HG03354 (cell line): ENCODE measurements at regions not wholly inside any gene's neighbourhood (a gene's known extent, or its start where the extent isn't known, plus 50 kb on each side); places are given as distances from the start of the nearest gene placed in this dataset.
"Not testable (repeated sequence)": the region's sequence is repeated elsewhere in the genome, so short reads cannot be mapped to it uniquely, and the experiment has no call there.

ENCODE experiments used
- ATAC-seq: cut with Tn5 transposase; IDR thresholded peaks from one replicate; pipeline ENCODE4 v1.9.1; 2021; ENCODE audit warnings: mild to moderate bottlenecking; ENCODE audit not compliant: unreplicated experiment, poor library complexity, severe bottlenecking

DNA sequence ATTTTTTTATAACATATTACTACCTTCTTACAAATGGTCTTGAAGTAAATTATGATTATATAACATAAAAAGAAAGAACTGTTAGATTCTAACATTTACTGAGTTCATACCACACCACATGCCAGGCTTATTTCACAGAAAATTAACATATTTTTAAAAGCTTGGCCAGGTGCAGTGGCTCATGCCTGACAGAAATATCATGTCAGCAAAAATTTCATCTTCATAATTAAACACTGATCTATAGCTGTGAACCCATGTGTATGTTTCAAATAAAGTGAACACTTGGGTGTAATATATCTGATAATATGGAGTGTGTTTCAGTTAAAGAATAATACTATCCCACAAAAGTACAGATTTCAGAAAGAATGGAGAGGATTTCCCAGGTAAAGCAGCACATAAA is 296.5 kb downstream of the SI start:
- no peak for ATAC-seq

DNA sequence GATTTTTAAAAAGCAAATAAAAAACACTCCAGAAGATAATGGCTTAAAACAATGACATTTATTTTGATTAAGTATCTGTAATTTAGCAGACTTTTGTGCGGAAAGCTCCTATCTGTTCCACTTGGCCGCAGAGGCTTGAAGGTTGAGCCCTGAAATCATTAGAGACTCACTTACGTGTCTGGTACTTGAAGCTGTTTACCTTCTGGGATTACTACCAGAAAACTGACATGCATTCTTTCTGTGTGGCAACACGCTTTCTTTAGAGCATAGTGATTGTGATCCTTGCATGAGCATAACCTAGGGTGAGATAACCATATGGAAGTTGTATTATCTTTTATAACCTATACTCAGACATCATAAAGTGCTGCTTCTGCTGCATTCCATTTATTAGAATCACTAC is 298.5 kb downstream of the SI start:
- ATAC-seq: no peak

DNA sequence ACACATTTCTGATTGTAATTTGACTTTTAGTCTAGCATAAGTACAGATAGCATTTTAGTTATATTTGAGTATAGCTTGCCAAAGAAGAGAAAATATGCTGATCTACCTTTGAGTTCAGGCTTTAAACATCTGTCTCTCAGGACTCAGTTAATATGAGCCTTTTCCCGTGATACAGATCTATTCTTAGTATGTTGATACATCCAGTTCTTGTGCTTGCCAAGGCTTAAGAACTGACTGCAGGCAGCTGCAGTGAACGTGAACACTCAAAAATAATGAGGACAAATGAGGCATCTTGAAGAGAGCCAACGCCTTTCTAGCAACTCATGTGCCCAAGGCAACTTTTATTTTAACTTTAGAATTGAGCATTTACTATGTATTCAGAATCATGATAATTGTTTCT is 325.5 kb downstream of the SI start:
- no peak for ATAC-seq

DNA sequence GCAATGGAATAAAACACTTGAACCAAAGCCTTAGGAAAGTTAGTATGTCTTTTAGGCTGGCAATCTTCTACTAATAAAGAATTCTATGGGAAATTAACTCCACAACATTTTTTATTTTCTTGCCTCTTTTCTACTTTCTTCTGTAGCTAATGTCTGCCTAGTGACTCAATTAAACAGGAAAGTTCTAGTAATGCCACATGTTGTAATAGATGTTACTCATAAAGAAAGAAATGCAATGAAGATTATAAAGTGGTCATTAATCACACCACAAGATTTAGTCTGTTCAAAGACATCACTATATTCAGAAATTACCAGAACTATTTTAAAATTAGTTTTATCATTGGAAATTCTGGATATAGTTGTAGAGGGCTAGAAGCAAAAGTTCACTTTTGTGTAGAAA is 329.7 kb downstream of the SI start:
- ATAC-seq: no peak

DNA sequence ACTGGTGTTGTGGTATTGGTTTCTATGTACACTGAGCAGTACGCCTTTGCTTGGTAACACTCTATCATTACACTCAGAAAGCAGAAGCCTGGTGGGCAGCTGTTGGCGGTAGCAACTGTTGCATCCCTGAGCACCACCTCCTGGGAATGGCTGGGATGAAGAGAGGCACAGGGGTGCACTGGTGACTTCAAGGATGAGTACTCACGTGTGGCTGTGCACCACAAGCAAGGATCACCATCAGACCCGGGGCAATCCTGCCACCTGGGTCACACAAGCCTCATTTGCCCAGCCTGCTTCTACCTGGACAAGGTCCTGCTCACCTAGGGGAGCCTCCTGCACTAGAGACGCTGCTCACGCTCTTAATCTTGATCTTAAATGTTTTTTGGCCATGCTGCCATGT is 336.4 kb downstream of the SI start:
- ATAC-seq: no peak

DNA sequence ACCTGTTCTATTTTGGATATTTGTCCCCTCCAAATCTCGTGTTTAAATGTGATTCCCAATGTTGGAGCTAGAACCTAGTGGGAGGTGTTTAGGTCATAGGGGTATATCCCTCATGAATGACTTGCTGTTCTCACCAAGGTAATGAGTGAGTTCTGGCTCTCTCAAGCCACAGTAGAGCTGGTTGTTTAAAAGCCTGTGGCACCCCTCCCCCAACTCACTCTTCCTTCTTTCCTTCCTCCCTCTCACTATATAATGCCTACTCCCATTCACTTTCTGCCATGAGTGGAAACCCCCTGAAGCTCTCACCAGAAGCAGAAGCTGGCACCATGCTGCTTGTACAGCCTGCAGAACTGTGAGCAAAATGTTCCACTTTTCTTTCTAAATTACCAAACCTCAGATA is 341.1 kb downstream of the SI start:
- no peak for ATAC-seq

DNA sequence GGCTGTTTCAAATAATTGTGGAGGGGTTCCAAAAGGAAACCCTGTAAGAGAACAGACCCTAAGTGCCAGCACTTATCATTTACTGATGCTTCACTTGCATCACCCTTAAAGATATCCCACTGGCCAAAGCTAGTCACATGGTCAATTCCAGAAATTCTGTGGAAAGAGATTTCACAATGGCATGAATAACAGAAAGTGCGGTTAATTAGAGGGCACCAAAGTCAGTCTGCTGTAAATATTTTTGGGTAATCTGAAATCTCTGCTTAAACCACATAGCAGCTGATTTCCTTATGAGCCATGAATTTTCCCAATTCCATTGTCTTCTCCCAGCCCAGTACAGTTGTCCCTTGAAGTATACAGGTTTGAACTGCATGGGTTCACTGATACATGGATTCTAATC is 346.1 kb downstream of the SI start:
- ATAC-seq: no peak

DNA sequence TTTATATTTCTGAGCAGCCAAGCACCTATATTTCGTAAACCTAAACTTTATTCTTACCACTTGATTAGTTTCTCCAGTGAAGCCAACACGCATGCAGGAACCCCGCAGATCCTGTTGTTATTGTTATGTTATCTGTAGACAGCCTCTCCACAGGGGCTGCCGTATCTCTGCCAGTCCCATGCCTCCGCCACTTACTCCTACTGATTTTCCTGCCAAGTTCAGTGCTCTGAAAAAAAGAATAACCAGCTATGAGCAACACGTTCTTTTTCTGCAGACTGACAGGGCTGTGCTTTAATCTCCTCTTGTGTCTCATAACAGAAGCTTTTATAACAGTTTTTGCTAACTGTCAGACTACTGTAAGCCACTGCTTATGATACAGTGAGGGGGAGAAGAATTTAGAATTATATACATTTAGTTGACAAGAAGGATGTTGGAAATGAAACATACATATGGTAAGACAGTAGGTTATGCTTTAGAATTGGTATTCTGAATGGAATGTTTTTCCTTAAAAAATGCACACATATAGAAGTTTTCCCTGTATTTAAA is 347.4 kb downstream of the SI start:
- ATAC-seq: no peak

DNA sequence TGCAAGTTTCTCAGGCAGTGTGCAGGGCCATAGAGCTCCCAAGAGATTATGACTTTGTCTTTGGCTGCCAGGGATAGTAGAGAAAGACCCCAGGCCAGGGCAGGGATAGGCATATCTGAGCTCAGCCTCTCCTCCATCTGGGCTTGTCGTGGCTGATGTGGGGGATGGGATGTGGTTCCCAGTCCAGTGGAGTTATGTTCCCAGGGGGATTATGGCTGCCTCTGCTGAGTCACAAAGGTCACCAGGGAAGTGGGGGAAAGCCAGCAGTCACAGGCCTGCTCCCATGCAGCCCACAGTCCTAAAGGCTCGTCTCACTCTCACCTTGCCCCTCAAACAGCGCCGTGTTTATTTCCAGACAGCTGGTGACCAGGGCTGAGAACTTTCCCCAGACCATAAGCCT is 354.9 kb downstream of the SI start:
- no peak for ATAC-seq

DNA sequence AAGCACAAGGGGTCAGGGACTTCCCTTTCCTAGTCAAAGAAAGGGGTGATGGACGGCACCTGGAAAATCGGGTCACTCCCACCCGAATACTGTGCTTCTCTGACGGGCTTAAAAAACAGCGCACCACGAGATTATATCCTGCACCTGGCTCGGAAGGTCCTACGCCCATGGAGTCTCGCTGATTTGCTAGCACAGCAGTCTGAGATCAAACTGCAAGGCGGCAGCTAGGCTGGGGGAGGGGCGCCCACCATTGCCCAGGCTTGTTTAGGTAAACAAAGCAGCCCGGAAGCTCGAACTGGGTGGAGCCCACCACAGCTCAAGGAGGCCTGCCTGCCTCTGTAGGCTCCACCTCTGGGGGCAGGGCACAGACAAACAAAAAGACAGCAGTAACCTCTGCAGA is 375.5 kb downstream of the SI start:
- ATAC-seq: not testable (repeated sequence)

DNA sequence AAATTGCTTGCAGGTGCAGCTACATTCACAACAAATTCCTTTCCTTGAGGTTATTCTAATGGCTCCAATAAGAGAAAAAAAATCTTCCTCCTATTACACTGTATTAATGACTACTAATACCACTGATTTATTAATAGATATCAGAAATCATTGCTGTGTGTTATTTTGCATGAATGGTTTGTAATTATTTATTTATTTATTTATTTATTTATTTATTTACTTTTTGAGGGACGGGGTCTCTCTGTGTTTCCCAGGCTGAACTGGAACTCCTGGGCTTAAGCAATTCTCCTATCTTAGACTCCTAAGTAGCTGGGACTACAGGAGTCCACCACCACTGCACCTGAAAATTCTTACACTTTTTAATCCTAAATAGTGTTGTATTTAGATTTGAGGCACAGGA is 390.4 kb downstream of the SI start:
- no peak for ATAC-seq

DNA sequence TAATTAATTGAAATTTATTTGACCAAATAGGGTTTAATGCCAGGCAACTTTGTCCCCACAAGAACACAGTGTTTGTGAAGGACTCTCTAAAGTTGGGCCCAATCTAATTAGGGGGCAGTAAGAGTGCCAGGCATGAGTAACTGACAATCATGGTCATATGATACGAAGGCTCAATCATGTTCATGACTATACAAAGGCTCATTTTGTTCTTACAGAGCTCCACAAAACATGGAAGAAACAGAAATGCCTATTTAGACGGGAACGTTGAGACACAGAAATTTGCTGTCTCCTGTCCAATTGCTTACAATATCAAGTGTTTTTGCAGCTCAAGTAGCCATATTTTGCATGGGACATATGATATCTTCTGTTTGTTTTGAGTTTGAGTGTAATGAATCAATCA is 391.1 kb downstream of the SI start:
- ATAC-seq: no peak

DNA sequence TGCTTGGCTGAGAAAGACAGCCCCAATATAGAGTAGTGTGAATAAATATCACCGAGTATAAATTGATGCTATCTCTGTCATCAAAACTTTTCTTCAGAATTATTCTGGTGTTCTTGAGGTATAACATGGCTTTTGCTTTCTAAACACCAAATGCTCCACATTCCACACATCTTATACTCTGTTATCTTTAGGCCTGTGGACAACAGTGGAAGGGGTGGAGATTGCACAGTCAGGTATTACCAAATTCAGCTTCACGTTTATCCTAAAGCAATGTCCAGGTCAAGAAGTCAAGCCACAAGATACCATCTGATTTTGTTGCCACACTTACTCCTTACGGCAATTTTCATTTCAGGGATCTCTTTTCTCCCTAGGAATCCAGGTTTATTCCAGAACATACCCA is 394.8 kb downstream of the SI start:
- no peak for ATAC-seq

DNA sequence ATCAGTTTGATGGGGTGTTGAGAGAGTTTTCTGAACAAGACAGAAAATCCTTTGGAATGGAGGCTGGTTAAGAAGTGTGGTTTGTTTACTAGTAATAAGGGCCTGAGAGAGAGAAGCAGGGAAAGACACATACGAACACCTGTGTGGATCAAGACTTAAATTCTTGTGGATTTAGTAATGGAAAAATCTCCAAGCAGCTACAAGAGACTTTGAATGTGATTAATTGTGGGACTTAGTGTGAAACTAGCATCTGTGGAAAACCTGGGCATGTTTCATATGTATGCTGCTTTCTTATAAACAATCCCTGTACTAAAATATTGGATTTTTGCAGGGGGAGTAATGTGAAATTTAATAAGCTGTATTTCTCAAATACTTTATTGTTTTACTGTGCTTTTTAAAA is 399.1 kb downstream of the SI start:
- no peak for ATAC-seq

DNA sequence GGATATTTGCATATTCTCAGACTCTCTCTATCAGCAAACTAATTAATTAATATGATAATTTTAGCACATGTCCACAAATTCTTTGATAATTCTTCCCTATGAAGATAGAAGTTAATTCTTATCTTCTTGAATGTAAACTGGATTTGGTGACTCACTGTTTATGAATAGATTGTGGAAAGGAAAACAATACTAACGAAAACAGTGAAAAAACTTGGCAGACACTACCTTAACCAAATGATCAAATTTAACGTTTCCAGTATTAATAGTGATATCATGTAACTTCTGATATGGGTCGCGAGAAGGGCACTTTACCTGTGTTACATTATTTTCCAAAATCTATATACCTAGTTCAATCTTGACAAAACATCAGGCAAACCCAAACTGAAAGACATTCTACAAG is 401.0 kb downstream of the SI start:
- ATAC-seq: no peak

DNA sequence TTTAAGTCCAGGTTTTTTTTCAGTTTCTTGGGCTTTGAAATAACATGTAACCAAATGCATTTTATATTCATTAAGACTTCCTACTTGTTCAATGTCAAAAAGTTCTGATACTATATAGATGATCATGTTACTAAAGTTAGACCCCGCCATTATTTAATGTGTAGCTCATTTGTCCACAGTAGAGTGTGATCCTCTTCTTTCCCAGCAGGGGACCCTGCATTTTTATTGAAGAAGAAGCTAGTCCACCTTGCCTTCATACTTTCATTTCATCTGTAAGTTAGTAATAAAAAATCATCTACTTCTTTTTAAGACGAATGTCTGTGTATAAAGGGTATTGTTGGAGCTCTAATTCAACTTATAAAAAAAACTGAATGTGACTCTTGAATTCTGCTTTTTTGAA is 404.6 kb downstream of the SI start:
- ATAC-seq: no peak

DNA sequence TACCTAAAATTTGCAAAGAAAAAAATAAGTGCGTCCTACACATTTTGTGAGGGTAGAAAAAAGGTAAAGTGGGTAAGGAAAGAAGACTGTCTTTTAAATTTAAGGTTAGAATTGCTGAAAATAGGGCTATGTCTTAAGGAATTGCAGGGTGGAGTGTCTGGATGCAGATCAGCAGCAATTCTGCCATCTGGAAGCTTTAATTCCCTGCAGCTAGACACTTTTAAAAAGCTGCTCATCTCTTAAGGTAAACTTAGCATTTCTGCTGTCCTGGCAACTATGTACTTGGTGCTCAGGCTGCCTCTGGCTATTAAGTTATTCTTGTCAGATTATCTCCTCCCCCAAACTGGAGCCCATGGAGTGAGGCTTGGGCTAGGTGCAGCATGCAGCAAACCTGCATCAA is 420.2 kb downstream of the SI start:
- ATAC-seq: no peak

DNA sequence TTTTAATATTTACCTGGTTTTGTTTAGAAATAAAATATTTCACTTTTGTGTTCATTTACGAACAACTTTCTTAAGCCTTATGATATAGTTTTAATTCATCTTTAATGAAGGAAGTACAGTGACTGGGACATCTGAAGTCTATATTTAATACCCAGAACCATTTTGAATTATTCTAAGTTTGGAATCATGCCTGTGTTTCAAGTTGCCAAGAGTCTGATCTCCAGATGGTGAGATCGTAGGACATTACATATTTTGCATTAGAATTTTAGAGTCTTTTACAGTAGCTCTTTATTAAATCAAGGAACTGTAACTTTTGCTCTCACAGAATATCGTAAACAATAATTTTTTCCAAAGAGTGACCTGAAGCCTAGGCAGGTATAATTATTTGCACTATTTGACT is 420.7 kb downstream of the SI start:
- no peak for ATAC-seq

DNA sequence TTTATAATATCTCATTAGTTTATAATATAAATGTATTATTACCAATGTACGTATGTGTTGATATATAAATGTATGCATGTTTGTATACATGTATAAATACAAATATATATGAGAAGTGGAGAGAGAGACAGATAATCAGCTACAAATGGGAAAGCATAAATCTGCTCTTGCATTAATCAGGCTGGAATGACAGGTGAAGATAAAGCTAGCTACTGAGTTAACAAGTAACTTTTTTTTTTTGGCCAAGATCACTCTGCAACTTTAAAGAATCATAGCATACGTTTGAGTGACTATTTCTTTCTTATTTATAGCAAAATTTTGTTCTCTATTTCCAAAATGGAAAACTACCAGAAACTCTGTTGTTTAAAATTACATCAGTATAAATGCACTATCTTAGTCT is 422.8 kb downstream of the SI start:
- ATAC-seq: no peak

DNA sequence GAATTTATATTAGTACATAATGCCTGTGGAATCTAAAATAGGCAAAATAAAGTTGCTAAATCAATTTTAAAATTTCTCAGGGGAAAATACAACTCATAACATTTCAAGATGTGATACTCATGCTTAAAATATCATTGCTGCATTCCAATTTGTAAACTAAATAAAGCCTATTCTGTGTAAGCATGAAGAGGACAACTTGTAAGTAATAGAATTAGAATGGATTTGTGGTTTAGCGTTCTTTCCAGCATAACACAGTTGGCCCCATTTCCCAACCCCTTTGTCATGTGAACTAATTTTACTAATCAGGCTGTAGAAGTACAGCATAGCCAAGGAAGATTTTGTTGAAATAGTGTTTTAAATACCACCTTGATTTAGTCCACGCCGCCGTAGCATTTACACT is 437.2 kb downstream of the SI start:
- ATAC-seq: no peak

DNA sequence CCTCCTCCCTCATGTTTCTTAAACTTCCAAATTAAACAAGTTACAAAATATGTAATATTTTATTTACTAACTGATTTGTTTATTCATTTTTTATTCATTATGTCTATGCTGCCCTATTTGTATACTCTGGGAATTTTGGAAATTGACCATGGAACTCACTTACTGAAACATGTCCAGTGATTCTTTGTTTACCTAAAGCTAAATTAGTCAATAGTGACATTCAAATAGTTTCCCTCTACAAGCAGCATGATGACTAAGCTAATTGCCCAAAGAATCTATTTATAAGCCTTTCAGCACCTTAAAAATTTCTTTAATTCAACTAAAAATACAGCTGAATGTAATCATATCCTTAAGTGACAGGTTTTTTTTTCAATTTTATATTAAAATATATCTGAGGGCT is 437.7 kb downstream of the SI start:
- ATAC-seq: no peak

DNA sequence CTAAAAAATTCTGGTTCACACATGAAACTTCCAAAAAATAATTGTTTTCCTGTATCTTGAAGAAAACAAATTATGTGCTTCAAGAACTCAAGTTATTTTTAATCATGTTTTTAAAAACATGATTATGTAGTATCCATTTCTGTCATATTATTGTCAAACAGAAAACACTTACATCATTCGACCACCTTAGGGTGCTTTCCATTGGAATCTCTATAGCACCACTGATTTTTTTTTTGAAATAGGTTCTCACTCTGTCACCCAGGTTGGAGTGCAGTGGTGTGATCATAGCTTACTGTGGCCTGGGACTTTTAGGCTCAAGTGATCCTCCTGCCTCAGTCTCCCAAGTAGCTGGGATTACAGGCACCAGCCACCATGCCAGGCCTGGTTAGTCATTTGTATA is 457.3 kb downstream of the SI start:
- ATAC-seq: no peak

DNA sequence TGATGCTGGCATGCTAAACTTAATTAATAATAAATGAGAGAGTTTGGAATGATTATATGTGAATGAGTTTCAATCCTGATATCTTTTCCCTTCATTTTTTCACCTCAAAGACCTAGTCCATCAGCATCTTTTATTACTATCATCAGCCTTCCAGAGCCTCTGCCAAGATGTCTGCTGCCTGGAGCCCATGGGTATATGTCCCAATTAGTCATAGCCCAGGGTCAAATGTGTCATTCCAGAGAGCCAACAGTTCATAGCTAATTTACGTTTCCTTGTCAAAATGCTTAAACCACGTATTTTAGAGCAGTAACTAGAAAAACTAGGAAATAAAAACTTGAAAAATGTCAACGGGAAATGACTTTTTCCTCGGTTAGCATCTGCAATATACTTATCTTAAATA is 457.9 kb downstream of the SI start:
- ATAC-seq: no peak
